ENCODE measurements at regions not wholly inside any gene's neighbourhood (a gene's known extent, or its start where the extent isn't known, plus 50 kb on each side); places are given as distances from the start of the nearest gene placed in this dataset.
"Not testable (repeated sequence)": the region's sequence is repeated elsewhere in the genome, so short reads cannot be mapped to it uniquely, and the experiment has no call there.

DNA sequence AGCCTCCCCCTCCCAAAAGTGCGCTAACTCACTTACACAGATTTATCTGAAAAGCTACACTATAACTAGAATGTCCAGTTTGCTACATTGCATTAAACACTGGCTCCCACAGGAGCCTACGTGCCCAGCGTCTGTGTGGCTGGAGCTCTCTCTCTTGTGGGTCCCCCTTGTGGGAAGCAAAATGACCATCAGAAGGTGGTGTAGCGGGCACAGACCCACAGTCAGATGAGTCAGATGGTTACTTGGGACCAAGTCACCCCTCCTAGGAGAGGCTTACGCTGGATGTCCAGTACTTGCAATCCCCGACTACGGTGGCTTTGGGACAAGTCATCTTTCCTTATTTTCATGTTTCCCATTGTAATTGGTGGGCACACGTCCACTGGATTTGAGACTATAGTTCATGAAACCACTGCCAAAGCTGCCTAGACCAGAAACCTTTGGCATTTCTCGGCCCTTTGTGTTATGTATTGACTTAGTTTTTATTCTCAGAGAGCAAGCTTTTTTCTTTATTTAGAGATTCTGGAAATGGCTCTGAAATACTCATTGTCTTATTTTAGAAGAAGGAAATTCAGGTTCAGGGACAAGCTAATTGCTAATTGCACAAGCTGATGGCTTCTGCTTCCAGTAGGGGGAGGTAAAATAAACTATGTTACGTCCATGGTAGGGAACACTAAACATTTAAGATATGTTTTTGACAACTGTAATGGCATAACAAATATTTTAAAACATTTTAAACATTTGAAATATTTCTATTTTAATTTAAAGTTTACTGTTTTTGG is 137.8 kb upstream of the GRK3 start:
- not testable (repeated sequence) for H2AFZ ChIP-seq; H3K4me2 ChIP-seq; H3K36me3 Mint-ChIP-seq (ENCODE audit: low read depth); H3K9me2 ChIP-seq (ENCODE audit: insufficient read depth); H3K4me3 ChIP-seq; H3K9me3 Mint-ChIP-seq; H4K20me1 ChIP-seq (replicated peaks; ENCODE audit: insufficient read depth); H3K36me3 ChIP-seq (ENCODE audit: insufficient read depth); H3K79me2 ChIP-seq (replicated peaks; ENCODE audit: insufficient read depth); H3K4me3 Mint-ChIP-seq; H3F3A ChIP-seq (replicated peaks; ENCODE audit: low read depth); H3K4me1 ChIP-seq (ENCODE audit: insufficient read depth); H3K4me1 Mint-ChIP-seq; H3K27ac ChIP-seq (ENCODE audit: low read depth); H3K27ac Mint-ChIP-seq
- H3K27me3 ChIP-seq (ENCODE audit: insufficient read depth) = peaks cover 19% of the 10 kb centered on the region
- peaks cover 18% of the 10 kb centered on the region for H3K27me3 Mint-ChIP-seq (ENCODE audit: insufficient read depth, low read depth, poor library complexity)
- TF ChIP-seq, protein P1, sequence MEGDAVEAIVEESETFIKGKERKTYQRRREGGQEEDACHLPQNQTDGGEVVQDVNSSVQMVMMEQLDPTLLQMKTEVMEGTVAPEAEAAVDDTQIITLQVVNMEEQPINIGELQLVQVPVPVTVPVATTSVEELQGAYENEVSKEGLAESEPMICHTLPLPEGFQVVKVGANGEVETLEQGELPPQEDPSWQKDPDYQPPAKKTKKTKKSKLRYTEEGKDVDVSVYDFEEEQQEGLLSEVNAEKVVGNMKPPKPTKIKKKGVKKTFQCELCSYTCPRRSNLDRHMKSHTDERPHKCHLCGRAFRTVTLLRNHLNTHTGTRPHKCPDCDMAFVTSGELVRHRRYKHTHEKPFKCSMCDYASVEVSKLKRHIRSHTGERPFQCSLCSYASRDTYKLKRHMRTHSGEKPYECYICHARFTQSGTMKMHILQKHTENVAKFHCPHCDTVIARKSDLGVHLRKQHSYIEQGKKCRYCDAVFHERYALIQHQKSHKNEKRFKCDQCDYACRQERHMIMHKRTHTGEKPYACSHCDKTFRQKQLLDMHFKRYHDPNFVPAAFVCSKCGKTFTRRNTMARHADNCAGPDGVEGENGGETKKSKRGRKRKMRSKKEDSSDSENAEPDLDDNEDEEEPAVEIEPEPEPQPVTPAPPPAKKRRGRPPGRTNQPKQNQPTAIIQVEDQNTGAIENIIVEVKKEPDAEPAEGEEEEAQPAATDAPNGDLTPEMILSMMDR (conservative IDR thresholded peaks at IDR 0.05; ENCODE audit: low read depth in 2 of 2) = peak; percentile 48 to 54
- ATAC-seq (peak; percentile 41), DNase-seq (ENCODE audit: low spot score) (peak; percentile 53)

DNA sequence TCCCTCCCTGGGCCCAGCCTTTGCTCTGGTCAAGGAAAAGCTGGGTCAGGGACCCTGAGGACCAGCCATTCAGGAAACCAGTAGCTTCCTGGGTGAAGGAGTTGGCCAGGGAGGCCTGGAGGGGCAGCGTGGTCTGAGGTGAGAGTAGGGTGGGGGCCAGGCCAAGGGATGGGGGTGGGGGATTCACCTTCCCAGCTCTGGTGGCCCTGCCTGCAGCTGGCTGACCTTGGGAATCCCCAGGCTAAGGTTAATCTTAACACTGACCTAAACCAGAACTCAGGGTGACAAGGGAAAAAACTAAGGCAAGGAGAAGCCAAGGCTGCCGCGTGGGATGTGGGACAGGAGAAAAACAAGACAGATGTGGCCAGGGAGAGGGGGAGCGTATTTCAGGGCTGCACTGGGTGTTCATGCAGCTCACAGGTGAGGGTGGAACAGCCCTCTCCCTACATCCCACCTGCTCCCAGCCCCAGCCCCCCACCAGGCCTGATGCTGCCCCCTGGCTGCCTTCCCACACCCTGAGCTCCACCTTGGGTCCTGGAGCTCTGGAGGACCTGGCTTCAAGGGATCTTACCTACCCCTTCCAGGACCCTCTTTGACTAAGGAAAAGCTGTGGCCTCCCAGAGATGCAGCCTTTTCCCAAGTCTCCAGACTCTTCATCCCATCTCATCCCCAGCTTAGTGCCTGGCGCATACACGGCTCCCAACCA is 132.7 kb upstream of the GRK3 start:
- not testable (repeated sequence) for H3K4me3 Mint-ChIP-seq; DNase-seq (ENCODE audit: low spot score); H3K27ac Mint-ChIP-seq; H3K4me1 Mint-ChIP-seq; H3K4me2 ChIP-seq; H3K4me3 ChIP-seq; H4K20me1 ChIP-seq (replicated peaks; ENCODE audit: insufficient read depth); H3K9me3 Mint-ChIP-seq; H3F3A ChIP-seq (replicated peaks; ENCODE audit: low read depth); H3K27ac ChIP-seq (ENCODE audit: low read depth); H3K36me3 Mint-ChIP-seq (ENCODE audit: low read depth); H3K9me2 ChIP-seq (ENCODE audit: insufficient read depth); H3K36me3 ChIP-seq (ENCODE audit: insufficient read depth); H2AFZ ChIP-seq; H3K79me2 ChIP-seq (replicated peaks; ENCODE audit: insufficient read depth); H3K27me3 ChIP-seq (ENCODE audit: insufficient read depth); H3K4me1 ChIP-seq (ENCODE audit: insufficient read depth)
- peaks cover 11% of the 10 kb centered on the region for H3K27me3 Mint-ChIP-seq (ENCODE audit: insufficient read depth, low read depth, poor library complexity)
- peak; percentile 94 for ATAC-seq

DNA sequence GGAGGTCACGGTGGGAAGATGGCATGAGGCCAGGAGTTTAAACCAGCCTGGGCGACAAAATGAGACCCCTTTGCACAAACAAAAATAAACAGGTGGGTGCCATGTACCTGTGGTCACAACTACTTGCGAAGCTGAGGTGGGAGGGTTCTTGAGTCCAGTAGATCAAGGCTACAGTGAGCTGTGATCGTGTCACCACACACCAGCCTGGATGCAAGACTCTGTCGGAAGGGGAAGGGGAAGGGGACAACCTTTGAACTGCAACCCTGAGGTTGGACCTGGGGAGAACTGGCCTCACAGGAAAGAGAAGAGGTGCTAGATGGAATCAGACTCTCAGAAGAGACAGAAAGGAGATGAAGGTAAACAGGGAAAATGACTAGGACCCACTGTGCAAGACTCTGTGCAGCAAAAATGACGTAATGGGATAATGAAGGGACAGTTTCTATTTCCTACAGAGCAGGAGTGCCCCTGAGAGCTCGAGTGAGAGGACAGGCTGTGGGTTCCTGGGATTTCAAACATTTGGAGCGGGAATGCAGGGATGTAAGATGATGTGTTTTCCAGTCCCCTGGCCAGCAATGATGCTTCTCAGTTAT is 131.0 kb upstream of the GRK3 start:
- H3K4me1 Mint-ChIP-seq = peaks cover 15% of the 10 kb centered on the region
- not testable (repeated sequence) for H4K20me1 ChIP-seq (replicated peaks; ENCODE audit: insufficient read depth); H3K4me3 Mint-ChIP-seq; H3K36me3 ChIP-seq (ENCODE audit: insufficient read depth); H3K9me3 Mint-ChIP-seq; ATAC-seq; H3K4me2 ChIP-seq; H3K36me3 Mint-ChIP-seq (ENCODE audit: low read depth); H3K27me3 ChIP-seq (ENCODE audit: insufficient read depth); H3K79me2 ChIP-seq (replicated peaks; ENCODE audit: insufficient read depth); H2AFZ ChIP-seq; H3F3A ChIP-seq (replicated peaks; ENCODE audit: low read depth); H3K27me3 Mint-ChIP-seq (ENCODE audit: insufficient read depth, low read depth, poor library complexity); H3K4me3 ChIP-seq; H3K9me2 ChIP-seq (ENCODE audit: insufficient read depth); H3K27ac Mint-ChIP-seq; DNase-seq (ENCODE audit: low spot score); H3K27ac ChIP-seq (ENCODE audit: low read depth)
- peaks cover 12% of the 10 kb centered on the region; the same call in 1 of the 2 replicates for H3K4me1 ChIP-seq (ENCODE audit: insufficient read depth)

All from GM23338 (cell line).